ENCODE measurements at regions not wholly inside any gene's neighbourhood (a gene's known extent, or its start where the extent isn't known, plus 50 kb on each side); places are given as distances from the start of the nearest gene placed in this dataset.

- no peak for DNase-seq
Measured at GRCh38 chr4:157776930-157777528, 395.8 kb downstream of the GASK1B start.

DNA sequence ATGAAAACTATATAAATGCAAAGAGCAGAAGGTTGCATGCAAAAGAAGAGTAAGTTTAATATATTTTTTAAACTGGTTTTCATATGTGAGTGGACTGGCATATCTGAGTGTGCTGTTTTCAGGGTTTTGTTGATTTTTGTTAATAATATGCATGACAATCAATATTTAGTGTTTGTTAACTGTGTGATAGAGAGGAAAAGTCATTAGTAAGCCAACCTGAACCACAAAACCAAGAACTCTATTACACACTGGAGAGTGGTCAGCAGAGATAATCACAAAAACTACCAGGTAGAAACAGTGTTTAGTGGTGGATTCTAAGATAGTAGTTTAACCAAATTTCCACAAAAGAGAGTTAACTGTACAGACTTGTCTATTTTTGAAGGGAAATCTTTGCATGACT lies 396.9 kb downstream of the GASK1B start:
- DNase-seq = no peak

- DNase-seq = no peak
Measured at GRCh38 chr4:157772907-157773306, 399.9 kb downstream of the GASK1B start.

DNA sequence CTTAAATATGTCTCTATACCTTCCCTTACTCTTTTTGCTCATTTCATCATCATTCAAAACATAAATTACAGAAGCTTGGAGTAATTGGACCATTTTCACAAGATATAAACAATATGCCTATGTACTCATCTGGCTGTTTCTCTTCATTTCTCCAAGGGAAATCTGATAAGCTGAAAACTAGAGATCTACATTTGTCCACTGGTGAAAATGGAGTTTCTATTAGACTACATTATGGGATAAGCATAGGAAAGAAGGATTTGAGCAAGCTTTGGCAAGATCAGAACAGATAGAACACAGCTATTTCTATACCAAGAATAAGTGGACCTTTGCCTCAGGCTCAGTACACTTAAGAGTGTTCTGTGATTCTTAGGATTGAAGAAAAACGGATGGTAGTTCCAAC lies 404.4 kb downstream of the GASK1B start:
- DNase-seq = no peak

DNA sequence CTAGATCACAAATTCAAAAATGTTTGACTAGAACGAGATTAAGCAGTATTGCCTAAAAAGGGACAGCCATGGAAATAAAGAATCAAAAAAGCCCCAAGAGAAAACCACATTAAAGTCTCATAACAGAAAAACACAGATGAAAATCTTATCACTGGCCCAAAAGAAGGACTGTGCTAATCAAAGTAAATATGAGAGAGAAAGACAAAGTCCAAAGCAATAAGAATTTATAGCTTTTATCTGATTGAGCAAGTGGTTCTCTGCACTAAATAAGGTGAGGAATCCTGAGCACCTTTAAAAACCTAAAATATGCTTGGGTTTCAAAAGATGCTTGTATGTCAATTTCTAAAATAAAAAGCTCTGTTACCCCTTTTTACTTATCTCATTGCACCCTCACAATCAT lies 409.3 kb downstream of the GASK1B start:
- DNase-seq = no peak

DNA sequence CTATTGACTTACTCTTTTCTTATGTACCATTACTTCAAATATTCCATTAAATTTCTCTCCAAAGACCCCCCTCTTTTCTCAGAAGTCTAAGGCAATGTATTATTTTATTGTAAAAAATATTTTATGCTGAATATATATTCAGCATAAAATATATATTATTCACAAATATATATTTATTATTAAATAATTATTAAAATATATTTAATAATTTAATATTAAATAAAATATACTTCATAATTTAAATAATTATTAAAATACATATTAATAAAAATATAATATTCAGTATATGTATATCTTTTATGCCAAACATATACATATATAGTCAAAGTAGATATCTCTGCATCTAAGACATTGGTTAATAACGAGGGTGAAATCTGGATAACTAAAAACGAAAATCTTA lies 418.4 kb downstream of the GASK1B start:
- no peak for DNase-seq

DNA sequence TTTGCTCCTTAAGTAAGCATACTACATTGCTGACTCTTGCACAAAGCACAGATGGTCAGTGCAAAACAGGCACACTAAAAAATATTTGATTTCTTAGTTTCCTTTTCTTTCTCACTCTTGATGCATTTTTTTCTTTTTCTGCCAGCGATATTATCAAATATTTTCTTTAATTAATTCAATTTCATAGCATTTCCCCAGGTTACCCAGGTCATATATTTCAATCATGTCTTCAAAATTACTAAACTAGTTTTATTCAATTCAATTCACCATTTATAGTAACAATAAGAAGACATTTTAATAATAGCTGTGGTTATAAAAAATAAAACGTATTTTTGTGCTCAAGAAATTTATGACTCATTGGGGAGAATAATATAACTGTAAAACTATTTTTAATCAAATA lies 421.2 kb downstream of the GASK1B start:
- DNase-seq = no peak

- DNase-seq = no peak
Measured at GRCh38 chr4:157741642-157742041, 431.2 kb downstream of the GASK1B start.

DNA sequence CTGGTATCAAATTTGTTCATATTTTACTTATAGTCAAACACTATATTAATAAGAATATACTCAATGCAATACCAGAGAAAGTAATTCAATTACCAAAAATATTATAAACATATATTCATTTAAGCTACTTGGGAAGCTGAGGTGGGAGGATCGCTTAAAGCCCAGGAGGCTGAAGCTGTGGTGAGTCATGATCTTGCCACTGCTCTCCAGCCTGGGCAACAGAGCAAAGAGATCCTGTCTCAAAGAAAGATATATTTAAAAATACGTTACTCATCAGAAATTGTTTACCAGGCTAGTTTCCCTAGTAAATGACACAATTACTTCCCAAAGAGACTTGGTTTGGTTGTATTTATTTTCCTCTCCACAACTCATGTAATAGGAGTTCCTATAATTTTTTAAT lies 433.6 kb downstream of the GASK1B start:
- no peak for DNase-seq

- DNase-seq = no peak
Measured at GRCh38 chr4:157728215-157728614, 444.6 kb downstream of the GASK1B start.

DNA sequence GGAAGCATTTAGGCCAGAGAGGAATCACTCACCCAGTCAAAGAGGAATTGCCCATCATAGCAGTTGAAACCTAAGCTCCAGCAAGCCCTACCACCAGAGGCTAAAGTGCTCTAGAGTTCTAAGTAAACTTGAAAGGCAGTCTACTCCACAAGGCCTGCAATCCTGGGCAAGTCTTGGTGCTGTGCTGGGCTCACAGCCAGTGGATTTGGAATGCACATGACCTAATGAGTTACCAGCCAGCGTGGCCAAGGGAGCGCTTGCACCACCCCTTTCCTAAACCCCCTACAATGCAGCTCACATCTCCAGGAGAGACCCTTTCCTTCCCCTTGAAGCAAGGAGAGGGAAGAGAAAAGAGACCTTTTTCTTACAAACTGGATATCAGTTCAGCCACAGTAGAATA lies 445.7 kb downstream of the GASK1B start:
- no peak for DNase-seq

DNA sequence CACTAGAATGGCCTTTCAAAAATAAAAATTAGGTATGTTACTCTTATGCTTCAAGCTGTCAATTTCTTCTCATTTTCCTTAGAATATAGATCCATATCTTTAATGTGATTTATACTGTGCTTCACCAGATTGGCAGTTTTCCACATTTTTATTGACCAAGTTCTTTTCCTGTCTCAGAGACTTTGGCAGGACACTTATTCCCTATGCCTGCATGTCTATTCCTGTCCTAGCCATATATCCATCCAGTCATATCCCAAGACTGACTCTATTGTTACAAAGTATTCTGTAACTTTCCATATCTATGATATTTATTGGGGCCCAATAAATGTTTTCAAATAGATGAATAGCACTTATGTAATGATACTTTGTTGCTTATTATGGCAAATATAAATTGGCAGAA lies 450.7 kb downstream of the GASK1B start:
- no peak for DNase-seq

- DNase-seq = no peak
Measured at GRCh38 chr4:157713342-157713741, 459.5 kb downstream of the GASK1B start.

GRCh38 chr4:157706155-157706554 lies 466.7 kb downstream of the GASK1B start:
- no peak for DNase-seq

- no peak for DNase-seq
Measured at GRCh38 chr4:157702831-157703230, 470.0 kb downstream of the GASK1B start.

DNA sequence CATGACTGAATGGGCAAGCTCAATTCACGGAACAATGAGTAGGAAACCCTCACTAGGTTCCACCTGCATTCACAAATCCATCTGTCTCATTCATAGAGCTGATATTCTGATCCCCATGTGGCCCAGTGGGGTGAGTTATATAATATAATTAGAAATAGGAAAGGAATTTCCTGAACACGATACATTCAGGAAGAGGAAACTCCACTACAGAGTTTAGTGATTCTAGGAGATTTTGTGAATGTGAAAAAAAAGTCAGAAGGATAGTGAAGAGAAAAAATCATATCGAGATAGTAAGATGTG lies 471.2 kb downstream of the GASK1B start:
- no peak for DNase-seq

DNA sequence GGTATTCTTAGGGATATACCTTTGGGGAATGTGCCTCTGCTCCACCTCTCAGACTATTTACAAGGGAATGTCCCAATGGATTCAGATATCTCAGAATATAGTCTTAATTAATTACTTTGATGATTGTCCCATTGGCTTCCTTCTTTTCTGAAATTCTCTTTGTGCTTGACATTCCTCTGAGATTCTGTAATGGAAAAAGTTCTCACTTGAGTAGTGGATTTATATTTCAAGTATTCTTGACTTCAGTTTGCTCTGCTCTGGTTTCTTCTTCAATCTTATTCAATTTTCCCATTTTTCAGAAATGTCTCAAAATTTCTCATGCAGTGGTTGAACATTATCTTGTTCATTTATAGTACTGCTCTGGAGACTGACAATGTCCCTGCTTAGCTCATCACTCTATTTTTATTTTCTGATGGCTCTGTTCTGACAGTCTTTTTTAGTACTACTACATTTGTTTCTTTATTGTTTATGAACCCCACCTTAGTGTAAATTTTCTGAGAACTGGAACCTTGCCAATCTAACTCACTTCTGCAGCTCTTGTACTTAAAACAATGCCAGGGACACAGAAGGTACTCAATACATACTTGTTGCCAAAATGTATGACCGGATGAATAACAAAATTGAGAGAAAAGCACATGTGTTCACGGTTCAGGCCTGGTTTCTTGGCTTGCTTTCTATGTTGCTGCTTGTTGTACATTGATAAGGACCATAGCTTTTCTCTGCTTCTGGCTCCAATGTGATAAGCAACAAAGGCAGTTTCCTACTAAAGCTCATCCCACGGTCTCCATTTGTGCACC lies 471.7 kb downstream of the GASK1B start:
- DNase-seq = no peak

- no peak for DNase-seq
Measured at GRCh38 chr4:157689476-157689875, 468.9 kb downstream of the GRIA2 start.

GRCh38 chr4:157687971-157688370 lies 467.4 kb downstream of the GRIA2 start:
- DNase-seq = no peak

- DNase-seq = peak in 1 of 3 donors; percentile 2
Measured at GRCh38 chr4:157679326-157679725, 458.8 kb downstream of the GRIA2 start.

DNA sequence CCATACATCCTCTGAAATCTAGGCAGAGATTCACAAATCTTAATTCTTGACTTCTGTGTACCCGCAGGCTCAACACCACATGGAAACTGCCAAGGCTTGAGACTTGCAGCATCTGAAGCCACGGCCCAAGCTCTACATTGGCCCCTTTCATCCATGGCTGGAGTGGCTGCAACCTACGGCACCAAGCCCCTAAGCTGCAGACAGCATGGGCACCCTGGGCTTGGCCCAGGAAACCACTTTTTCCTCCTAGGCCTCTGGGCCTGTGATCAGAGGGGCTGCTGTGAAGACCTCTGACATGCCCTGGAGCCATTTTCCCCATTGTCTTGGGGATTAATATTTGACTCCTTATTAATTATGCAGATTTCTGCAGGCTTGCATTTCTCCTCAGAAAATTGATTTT lies 457.9 kb downstream of the GRIA2 start:
- DNase-seq = no peak

DNA sequence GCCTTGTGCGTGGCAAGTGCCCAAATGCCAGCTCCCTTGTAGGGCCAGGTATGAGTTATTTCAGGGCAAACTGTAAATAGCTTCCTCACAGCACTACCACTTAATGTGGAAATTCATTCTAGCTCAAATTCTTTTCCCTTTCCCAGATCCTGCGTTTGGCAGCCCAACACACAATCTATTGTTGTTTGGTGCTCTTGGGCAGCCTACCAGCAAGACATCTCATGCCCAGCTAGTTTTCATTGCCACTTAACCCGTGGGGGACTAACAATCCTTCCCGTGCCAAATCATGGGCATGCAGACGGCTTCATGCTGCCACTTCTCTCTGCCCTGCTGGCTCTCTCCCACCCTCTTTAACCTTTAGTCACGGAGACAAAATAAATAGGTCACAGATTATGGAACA lies 454.2 kb downstream of the GRIA2 start:
- DNase-seq = no peak

GRCh38 chr4:157667836-157668235 lies 447.3 kb downstream of the GRIA2 start:
- DNase-seq = no peak

DNA sequence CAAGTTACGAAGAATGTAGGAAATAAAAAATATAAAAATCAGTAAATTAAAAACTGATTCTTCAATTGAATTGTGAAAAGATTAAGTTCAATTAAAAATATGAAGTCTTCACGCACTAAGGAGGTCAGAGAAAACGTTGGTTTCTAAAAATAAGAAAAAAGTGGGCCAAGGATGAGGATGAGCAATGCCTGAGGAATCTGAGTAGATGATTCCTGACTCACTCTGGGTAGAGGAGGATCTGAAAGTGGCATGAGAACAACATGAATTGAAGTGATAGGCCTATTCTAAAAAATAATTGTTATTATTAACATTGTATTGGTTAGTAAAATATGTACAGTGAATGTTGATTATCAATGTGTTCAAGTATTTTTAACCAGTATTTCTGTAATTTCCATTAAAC lies 444.2 kb downstream of the GRIA2 start:
- DNase-seq = no peak

Measured in suppressor macrophage treated with lipopolysaccharide for 1 hour (primary cell).